ENCODE measurements at regions not wholly inside any gene's neighbourhood (a gene's known extent, or its start where the extent isn't known, plus 50 kb on each side); places are given as distances from the start of the nearest gene placed in this dataset.

- in situ Hi-C loops (cut with HindIII; ENCODE audit: low pct_ligation_motif_present, low pct_unique_long_range_greater_than_20kb, low sequenced_read_pairs): no loop called here
- no peak for DNase-seq
Observed at GRCh38 chr15:99504071-99504822, 61.5 kb upstream of the MEF2A start.

- in situ Hi-C loops (cut with HindIII; ENCODE audit: low pct_ligation_motif_present, low pct_unique_long_range_greater_than_20kb, low sequenced_read_pairs): no loop called here
- peak; percentile 5 for DNase-seq
Observed at GRCh38 chr15:99504823-99505551, 60.8 kb upstream of the MEF2A start.

- in situ Hi-C loops (cut with HindIII; ENCODE audit: low pct_ligation_motif_present, low pct_unique_long_range_greater_than_20kb, low sequenced_read_pairs): no loop called here
- no peak for DNase-seq
Observed at GRCh38 chr15:99506399-99506798, 59.4 kb upstream of the MEF2A start.

DNA sequence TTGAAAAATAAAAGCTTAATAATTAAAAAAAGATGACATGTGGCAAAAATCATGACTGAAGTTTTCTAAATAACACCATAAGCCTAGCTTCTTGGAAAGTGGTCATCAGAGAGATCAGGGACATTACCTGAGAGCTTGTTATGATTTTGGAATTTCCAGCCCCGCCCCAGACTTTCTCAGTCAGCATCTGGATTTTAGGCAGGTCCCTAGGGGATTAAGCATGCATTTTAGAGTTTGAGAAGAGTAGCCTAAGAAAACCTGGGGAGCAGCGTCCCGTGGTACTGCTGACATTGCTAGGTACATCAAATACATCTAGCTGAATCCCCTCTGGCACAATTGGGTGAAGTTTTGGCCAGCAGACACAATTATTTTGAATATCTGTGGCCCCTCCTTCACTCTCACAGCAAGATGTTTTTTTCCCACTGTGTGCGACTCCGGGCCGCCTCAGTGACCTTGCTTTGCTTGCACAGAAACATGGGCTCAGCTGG lies 58.7 kb upstream of the MEF2A start:
- in situ Hi-C loops (cut with HindIII; ENCODE audit: low pct_ligation_motif_present, low pct_unique_long_range_greater_than_20kb, low sequenced_read_pairs): no loop called here
- DNase-seq: no peak

DNA sequence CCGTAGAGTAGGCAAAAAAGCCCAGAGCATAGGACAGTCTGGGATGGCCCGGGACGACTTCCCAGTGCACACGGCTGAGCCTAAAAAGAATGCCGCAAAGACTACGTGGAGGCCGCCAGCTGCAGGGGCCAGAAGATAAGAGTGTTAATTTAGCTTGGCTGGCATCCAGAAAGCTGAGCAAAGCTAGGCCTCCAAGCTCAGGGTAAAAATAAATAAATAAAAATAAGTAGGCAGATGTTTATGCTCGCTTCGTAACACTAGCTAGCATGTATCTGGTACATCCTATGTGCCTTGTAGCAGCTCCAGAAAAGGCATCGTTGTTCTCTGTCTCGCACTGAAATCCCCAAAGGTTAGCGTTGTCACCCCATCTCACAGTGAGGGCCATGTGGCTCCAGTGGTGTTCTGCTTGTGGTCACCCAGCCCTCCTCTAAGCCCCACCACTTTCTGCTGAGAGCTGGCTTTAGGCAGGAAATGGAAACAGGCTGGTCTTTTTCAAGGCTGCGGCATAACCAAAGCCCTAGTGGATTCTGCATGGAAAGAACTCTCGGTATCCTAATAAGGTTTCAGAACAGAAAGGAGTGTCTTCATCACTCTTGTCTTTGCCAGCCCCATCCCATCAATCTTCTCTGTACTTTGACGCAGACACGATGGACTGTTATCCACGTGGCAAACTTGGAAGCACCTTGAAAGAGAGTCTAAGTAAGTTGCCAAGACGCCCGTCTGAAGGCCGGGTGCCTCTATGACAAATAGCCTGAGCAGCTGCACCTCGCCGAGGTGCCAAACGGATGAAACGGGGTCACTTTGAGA lies 58.1 kb upstream of the MEF2A start:
- in situ Hi-C loops (cut with HindIII; ENCODE audit: low pct_ligation_motif_present, low pct_unique_long_range_greater_than_20kb, low sequenced_read_pairs): no loop called here
- DNase-seq: no peak

- in situ Hi-C loops (cut with HindIII; ENCODE audit: low pct_ligation_motif_present, low pct_unique_long_range_greater_than_20kb, low sequenced_read_pairs): no loop called here
Observed at GRCh38 chr15:99508311-99508645, 57.5 kb upstream of the MEF2A start.

GRCh38 chr15:99508852-99509251 lies 56.9 kb upstream of the MEF2A start:
- DNase-seq: no peak
- in situ Hi-C loops (cut with HindIII; ENCODE audit: low pct_ligation_motif_present, low pct_unique_long_range_greater_than_20kb, low sequenced_read_pairs): no loop called here

More at GRCh38 chr15:99508311-99508645, 57.5 kb upstream of the MEF2A start:
- DNase-seq: no peak

GRCh38 chr15:99509686-99510461 lies 55.9 kb upstream of the MEF2A start:
- in situ Hi-C loops (cut with HindIII; ENCODE audit: low pct_ligation_motif_present, low pct_unique_long_range_greater_than_20kb, low sequenced_read_pairs): no loop called here
- no peak for DNase-seq

- in situ Hi-C loops (cut with HindIII; ENCODE audit: low pct_ligation_motif_present, low pct_unique_long_range_greater_than_20kb, low sequenced_read_pairs): no loop called here
Observed at GRCh38 chr15:99511531-99511865, 54.3 kb upstream of the MEF2A start.

GRCh38 chr15:99511866-99512661 lies 53.7 kb upstream of the MEF2A start:
- in situ Hi-C loops (cut with HindIII; ENCODE audit: low pct_ligation_motif_present, low pct_unique_long_range_greater_than_20kb, low sequenced_read_pairs): no loop called here
- DNase-seq: no peak

More at GRCh38 chr15:99511531-99511865, 54.3 kb upstream of the MEF2A start:
- DNase-seq: no peak

GRCh38 chr15:99514306-99514705 lies 51.5 kb upstream of the MEF2A start:
- DNase-seq: no peak
- in situ Hi-C loops (cut with HindIII; ENCODE audit: low pct_ligation_motif_present, low pct_unique_long_range_greater_than_20kb, low sequenced_read_pairs): no loop called here

Measured in ACHN (cell line).